Fibroblast of lung (primary cell): ENCODE measurements at regions not wholly inside any gene's neighbourhood (a gene's known extent, or its start where the extent isn't known, plus 50 kb on each side); places are given as distances from the start of the nearest gene placed in this dataset.
"Not testable (repeated sequence)": the region's sequence is repeated elsewhere in the genome, so short reads cannot be mapped to it uniquely, and the experiment has no call there.

Experiments
- DNase-seq, 2 donors: peaks; one replicate each; pipeline versions ENCODE4 v3.0.0 to v3.0.0-alpha.2; 2010; ENCODE audit warnings: low read depth in 2 of 2
- H2AFZ ChIP-seq: 2 replicates; pipeline ENCODE4 v1.5.1; 2012; ENCODE audit warnings: low read length, control low read depth, inconsistent platforms
- H3K27ac ChIP-seq: 2 replicates; pipeline ENCODE4 v1.5.1; 2011; ENCODE audit warnings: low read length, control low read depth; ENCODE audit not compliant: insufficient read depth
- H3K27me3 ChIP-seq: 2 replicates; pipeline ENCODE4 v1.5.1; 2011; ENCODE audit warnings: mild to moderate bottlenecking, low read length; ENCODE audit not compliant: control insufficient read depth, insufficient read depth
- H3K36me3 ChIP-seq: 2 replicates; pipeline ENCODE4 v1.5.1; 2011; ENCODE audit warnings: low read length; ENCODE audit not compliant: control insufficient read depth, insufficient read depth
- H3K4me1 ChIP-seq: 2 replicates; pipeline ENCODE4 v1.5.1; 2011; ENCODE audit warnings: low read length; ENCODE audit not compliant: control insufficient read depth, insufficient read depth; ENCODE audit errors: extremely low read depth
- H3K4me2 ChIP-seq: 2 replicates; pipeline ENCODE4 v1.5.1; 2011; ENCODE audit warnings: low read length, control low read depth; ENCODE audit not compliant: insufficient read depth; ENCODE audit errors: extremely low read depth
- H3K4me3 ChIP-seq, 4 experiments: fragments of 200-600 bp in 1 of 4; sonication (generic) in 1 of 4; replicated peaks in 1 of 4; 2 replicates each; pipeline ENCODE4 v1.5.1; 2011 to 2016; ENCODE audit warnings: low read length in 4 of 4, low read depth in 3 of 4, mild to moderate bottlenecking in 3 of 4, control low read depth in 2 of 4, inconsistent platforms in 1 of 4, mixed read lengths in 1 of 4; ENCODE audit not compliant: insufficient read depth in 1 of 4; ENCODE audit errors: control extremely low read depth in 1 of 4
- H3K79me2 ChIP-seq: 2 replicates; pipeline ENCODE4 v1.5.1; 2012; ENCODE audit warnings: mild to moderate bottlenecking, low read length, inconsistent platforms; ENCODE audit not compliant: control insufficient read depth, insufficient read depth
- H3K9ac ChIP-seq: 2 replicates; pipeline ENCODE4 v1.5.1; 2011; ENCODE audit warnings: mild to moderate bottlenecking, low read length, control low read depth; ENCODE audit not compliant: insufficient read depth
- H3K9me3 ChIP-seq: 2 replicates; pipeline ENCODE4 v1.5.1; 2012; ENCODE audit warnings: low read depth, low read length; ENCODE audit not compliant: control insufficient read depth, insufficient read depth
- H4K20me1 ChIP-seq: 2 replicates; pipeline ENCODE4 v1.5.1; 2011; ENCODE audit warnings: low read length; ENCODE audit not compliant: control insufficient read depth, insufficient read depth; ENCODE audit errors: extremely low read depth
- EZH2 ChIP-seq: IDR thresholded peaks from 2 replicates; pipeline ENCODE4 v1.5.1; 2012; ENCODE audit warnings: low read length, control low read depth, mild to moderate bottlenecking; ENCODE audit errors: missing control alignments
- TF ChIP-seq, protein P1 (sequence below), 2 donors: IDR thresholded peaks in 1 of 2; conservative IDR thresholded peaks in 1 of 2; 1 replicate in 1 of 2; 2 replicates in 1 of 2; pipeline ENCODE4 v1.5.1; 2011 to 2012; ENCODE audit warnings: low read length in 2 of 2, control low read depth in 1 of 2, inconsistent platforms in 1 of 2, low read depth in 1 of 2, mild to moderate bottlenecking in 1 of 2

DNA sequence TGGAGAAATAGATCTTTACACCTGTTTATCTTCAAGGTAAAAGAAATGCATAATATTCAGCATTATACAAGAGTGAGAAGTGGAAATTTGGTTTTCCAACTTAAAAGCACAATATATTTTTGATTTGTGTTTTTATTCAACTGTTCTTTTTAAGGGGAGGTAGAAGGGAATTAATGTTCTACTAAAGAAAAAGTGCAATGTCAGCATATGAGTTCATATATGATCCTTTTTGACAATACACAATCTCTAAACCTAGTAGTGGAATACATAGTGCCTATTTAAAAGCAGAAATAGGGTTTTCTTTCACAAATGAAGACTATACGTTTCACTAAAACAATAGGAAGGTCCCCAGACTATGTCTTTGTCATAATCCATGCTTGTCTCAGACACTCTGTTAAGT, 63.2 kb upstream of the ATP5MC3 start:
- Histone ChIP-seq H3K9ac (no peak overlapping the region), H4K20me1 (no peaks in the 10 kb centered on the region), H3K79me2 (no peaks in the 10 kb centered on the region), H2AFZ (no peak overlapping the region), H3K4me3 (no peak overlapping the region), H3K27me3 (peaks cover 4% of the 10 kb centered on the region), H3K27ac (no peak overlapping the region), H3K4me1 (no peaks in the 10 kb centered on the region), H3K36me3 (no peaks in the 10 kb centered on the region), H3K4me2 (no peak overlapping the region), H3K9me3 (no peaks in the 10 kb centered on the region)
- no peak for DNase-seq
- TF ChIP-seq, protein P1, sequence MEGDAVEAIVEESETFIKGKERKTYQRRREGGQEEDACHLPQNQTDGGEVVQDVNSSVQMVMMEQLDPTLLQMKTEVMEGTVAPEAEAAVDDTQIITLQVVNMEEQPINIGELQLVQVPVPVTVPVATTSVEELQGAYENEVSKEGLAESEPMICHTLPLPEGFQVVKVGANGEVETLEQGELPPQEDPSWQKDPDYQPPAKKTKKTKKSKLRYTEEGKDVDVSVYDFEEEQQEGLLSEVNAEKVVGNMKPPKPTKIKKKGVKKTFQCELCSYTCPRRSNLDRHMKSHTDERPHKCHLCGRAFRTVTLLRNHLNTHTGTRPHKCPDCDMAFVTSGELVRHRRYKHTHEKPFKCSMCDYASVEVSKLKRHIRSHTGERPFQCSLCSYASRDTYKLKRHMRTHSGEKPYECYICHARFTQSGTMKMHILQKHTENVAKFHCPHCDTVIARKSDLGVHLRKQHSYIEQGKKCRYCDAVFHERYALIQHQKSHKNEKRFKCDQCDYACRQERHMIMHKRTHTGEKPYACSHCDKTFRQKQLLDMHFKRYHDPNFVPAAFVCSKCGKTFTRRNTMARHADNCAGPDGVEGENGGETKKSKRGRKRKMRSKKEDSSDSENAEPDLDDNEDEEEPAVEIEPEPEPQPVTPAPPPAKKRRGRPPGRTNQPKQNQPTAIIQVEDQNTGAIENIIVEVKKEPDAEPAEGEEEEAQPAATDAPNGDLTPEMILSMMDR (conservative IDR thresholded peaks at IDR 0.05 in 1 of 2, IDR thresholded peaks at IDR 0.05 in 1 of 2; ENCODE audit: low read depth in 1 of 2, low read length in 2 of 2) = no peak
- no peak for TF ChIP-seq EZH2

- Histone ChIP-seq H3K27ac (no peak overlapping the region), H3K36me3 (no peaks in the 10 kb centered on the region), H3K4me3 (no peak overlapping the region), H3K27me3 (no peaks in the 10 kb centered on the region), H3K9ac (no peak overlapping the region), H3K79me2 (no peaks in the 10 kb centered on the region), H4K20me1 (no peaks in the 10 kb centered on the region), H2AFZ (no peak overlapping the region), H3K9me3 (no peaks in the 10 kb centered on the region), H3K4me2 (no peak overlapping the region), H3K4me1 (no peaks in the 10 kb centered on the region)
- TF ChIP-seq EZH2 = no peak
- TF ChIP-seq, protein P1 (conservative IDR thresholded peaks at IDR 0.05 in 1 of 2, IDR thresholded peaks at IDR 0.05 in 1 of 2; ENCODE audit: low read depth in 1 of 2, low read length in 2 of 2) = no peak
- DNase-seq = no peak
Observed at GRCh38 chr2:175241691-175242090, 60.2 kb upstream of the ATP5MC3 start.

- not testable (repeated sequence) for H3K79me2 ChIP-seq, H3K9ac ChIP-seq, H3K4me2 ChIP-seq, H2AFZ ChIP-seq, H3K9me3 ChIP-seq, DNase-seq, H3K27ac ChIP-seq, H3K4me1 ChIP-seq, H3K4me3 ChIP-seq, H3K27me3 ChIP-seq, H3K36me3 ChIP-seq, H4K20me1 ChIP-seq
Observed at GRCh38 chr2:175240033-175240432, 58.5 kb upstream of the ATP5MC3 start.
